ENCODE measurements at regions not wholly inside any gene's neighbourhood (a gene's known extent, or its start where the extent isn't known, plus 50 kb on each side); places are given as distances from the start of the nearest gene placed in this dataset.

GRCh38 chrX:94058728-94059382 is 384.8 kb downstream of the FAM133A start:
- TF ChIP-seq GATA3 (IDR thresholded peaks at IDR 0.05; ENCODE audit: low read depth, low read length), result no peak
- TF ChIP-seq GATA2 (IDR thresholded peaks at IDR 0.05; ENCODE audit: low read depth, low read length), result no peak

All from SH-SY5Y (cell line).